ENCODE measurements at regions not wholly inside any gene's neighbourhood (a gene's known extent, or its start where the extent isn't known, plus 50 kb on each side); places are given as distances from the start of the nearest gene placed in this dataset.

DNA sequence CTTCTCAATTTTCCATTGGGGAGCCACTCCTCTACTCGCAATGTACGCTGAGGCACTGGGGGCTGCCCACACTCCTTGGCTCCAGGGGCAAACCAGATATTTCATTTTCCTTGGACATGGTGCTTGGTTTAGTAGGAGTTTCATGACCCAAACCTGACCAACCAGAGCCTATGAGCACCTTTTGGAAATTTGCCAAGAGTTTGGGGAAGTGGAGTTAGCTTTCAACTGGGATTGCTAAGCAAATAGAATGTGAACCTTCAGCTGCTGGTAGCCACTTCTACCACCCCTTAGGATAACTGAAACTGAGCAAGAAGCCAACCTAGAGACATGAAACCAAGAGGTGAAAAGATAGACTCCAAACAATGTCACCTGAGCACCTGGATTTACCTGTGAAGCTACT is 74.9 kb upstream of the COL13A1 start:
- H3K27ac ChIP-seq (ENCODE audit: low read depth, low read length), result no peak overlapping the region
- H3K27me3 ChIP-seq (ENCODE audit: control insufficient read depth, insufficient read depth, low read length), result peaks cover 2% of the 10 kb centered on the region
- no peak overlapping the region for H3K4me3 ChIP-seq (ENCODE audit: low read length)
- no peaks in the 10 kb centered on the region for H3K36me3 ChIP-seq (ENCODE audit: control insufficient read depth, insufficient read depth, low read length)
- H3K4me1 ChIP-seq (ENCODE audit: control insufficient read depth, insufficient read depth, low read length), result no peaks in the 10 kb centered on the region
- no peak overlapping the region for H3K9ac ChIP-seq (ENCODE audit: low read length)

DNA sequence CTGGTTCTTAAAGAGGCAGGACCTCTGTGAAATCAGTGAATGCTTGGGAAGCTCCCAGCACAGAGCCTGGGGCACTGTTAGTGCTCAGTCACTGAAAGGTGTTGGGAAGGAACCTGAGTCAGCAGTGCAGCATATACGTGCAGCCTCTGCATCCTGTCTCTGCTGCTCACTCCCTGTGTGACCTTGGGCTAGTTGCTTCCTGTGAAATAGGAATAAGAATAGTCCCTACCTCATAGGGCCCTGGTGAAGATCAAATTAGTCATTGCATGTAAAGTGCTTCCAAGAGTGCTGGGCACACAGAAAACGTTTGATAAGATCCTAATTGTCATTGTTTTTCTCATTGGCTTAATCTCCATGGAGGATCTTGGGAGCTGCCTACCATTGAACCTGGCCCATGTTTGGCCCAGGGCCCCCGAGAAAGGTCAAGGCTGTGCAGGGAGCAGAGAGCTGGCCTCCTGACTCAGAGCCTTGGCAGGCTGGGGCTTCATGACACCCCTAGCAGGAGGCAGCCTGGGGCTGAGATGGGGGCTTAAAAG is 73.3 kb upstream of the COL13A1 start:
- Histone ChIP-seq H3K27ac (ENCODE audit: low read depth, low read length) (no peak overlapping the region), H3K36me3 (ENCODE audit: control insufficient read depth, insufficient read depth, low read length) (no peaks in the 10 kb centered on the region), H3K4me3 (ENCODE audit: low read length) (no peak overlapping the region), H3K9ac (ENCODE audit: low read length) (no peak overlapping the region), H3K4me1 (ENCODE audit: control insufficient read depth, insufficient read depth, low read length) (no peaks in the 10 kb centered on the region), H3K27me3 (ENCODE audit: control insufficient read depth, insufficient read depth, low read length) (peaks cover 2% of the 10 kb centered on the region)

DNA sequence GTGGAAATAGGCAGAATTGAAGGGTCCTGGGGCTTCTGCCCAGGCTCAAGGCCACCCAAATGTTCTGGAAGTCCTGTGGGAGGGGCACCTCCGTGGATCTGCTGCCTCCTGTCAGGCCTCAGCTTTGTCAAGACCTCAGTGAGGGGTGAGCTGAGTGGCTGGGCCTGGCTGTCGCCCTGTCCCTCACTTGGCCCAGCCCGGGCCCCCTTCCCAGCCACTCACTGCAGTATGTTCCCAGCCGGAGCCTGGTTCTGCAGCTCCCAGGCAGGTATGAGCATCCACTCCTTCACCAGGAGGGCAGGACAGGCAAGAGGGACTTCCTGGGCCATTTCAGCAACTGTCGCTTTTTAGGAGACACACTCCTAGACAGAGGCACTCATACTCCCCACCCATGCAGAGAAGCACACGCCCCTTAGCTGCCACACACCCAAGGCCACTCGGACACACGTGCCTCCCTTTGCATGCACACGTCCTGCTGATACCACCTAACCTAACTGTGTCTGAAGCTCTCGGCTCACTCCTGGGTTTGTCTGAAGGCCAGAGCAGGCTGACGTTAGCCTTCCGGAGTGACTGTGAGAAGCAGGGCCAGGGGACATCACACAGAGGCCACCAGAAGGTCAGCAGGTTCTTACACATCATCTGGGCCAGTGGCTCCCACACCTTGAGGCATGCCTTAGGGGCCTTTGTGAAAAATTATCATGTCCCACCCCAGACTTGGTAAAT is 72.2 kb upstream of the COL13A1 start:
- H3K27me3 ChIP-seq (ENCODE audit: control insufficient read depth, insufficient read depth, low read length), result peaks cover 2% of the 10 kb centered on the region
- H3K4me1 ChIP-seq (ENCODE audit: control insufficient read depth, insufficient read depth, low read length), result no peaks in the 10 kb centered on the region
- no peaks in the 10 kb centered on the region for H3K36me3 ChIP-seq (ENCODE audit: control insufficient read depth, insufficient read depth, low read length)
- H3K4me3 ChIP-seq (ENCODE audit: low read length), result no peak overlapping the region
- H3K27ac ChIP-seq (ENCODE audit: low read depth, low read length), result no peak overlapping the region
- H3K9ac ChIP-seq (ENCODE audit: low read length), result no peak overlapping the region

DNA sequence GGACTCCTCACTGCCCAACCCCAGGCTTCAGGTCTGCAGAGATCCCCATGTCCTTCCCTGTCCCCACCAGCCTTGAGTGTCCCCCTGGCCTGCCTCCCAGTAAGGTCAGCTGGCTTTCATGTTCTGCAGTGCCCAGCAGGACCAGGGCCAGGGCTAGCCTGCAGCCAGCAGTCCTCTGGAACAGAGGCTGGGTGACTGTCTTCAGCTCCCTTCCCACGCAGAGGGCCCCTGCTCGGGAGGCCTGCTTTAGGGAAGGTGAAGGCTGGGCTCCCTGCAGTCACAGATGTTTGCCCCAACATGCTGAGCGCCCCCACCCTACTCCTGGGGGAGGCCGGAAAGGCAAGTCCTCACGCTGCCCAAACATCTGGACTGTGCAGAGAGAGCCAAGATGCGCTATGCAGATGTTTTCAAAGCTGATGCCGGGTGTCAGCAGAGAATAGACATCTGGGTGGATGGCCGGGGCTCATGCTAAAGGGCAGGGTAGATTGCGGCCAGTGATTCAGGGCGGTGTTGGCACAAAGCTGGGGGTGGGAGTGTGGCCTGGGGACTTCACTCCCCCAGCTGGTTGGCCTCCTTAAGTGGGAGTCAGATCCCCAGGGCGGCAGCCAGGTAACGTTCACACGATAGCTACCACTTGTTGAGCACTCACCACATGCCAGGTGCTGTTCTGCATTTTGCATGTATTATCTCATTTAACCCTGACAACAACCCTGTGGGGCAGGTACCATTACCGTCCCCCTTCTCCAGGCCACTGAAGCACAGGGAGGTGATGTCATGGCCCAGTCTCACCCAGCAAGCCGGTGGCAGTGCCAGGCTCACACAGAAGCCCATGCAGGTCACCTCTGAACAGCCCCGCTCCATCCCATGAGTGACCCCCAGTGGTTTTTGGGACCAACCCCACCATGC is 71.2 kb upstream of the COL13A1 start:
- Histone ChIP-seq H3K27me3 (ENCODE audit: control insufficient read depth, insufficient read depth, low read length) (peaks cover 2% of the 10 kb centered on the region), H3K4me3 (ENCODE audit: low read length) (no peak overlapping the region), H3K36me3 (ENCODE audit: control insufficient read depth, insufficient read depth, low read length) (no peaks in the 10 kb centered on the region), H3K27ac (ENCODE audit: low read depth, low read length) (no peak overlapping the region), H3K9ac (ENCODE audit: low read length) (no peak overlapping the region), H3K4me1 (ENCODE audit: control insufficient read depth, insufficient read depth, low read length) (no peaks in the 10 kb centered on the region)

DNA sequence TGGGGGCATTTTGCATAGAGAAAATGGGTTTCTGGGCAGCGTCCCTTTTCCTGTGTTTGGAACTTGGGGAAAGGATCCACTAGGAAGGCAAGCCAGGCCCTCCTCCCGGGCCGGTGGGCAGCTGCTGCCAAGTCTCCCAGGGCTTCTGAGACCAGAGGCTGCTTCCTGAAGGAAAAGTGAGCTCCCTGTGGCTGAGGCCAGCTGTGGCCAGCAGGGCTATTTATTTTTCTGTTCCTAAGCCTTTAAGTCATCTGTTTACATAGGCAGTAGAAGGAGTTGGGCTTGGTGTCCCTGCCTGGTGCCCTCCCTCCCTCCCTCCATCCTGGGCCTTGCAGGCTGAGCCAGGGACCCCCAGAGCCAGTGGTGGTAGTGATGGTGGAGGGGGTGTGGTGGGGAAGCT is 70.5 kb upstream of the COL13A1 start:
- no peaks in the 10 kb centered on the region for H3K4me1 ChIP-seq (ENCODE audit: control insufficient read depth, insufficient read depth, low read length)
- H3K27ac ChIP-seq (ENCODE audit: low read depth, low read length), result no peak overlapping the region
- H3K9ac ChIP-seq (ENCODE audit: low read length), result no peak overlapping the region

DNA sequence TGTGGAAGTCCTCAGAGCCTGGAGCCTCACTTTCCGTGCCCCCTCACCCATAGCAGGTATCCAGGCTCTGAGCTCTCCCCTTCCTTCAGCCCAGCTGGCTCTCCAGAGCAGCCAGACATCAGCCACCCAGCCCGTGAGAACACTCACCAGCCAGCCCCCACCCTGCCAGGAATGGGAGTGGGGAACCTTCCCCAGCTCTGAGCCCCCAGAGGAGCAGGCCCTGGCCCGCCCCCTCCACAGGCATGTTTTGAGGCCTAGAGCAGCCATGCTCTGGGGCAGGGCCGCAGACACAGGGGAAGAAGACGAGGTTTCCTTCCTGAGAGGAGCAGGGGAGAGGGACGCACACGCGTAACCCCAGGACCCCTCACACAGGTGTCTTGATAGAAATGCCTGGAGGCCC is 70.0 kb upstream of the COL13A1 start:
- H3K27ac ChIP-seq (ENCODE audit: low read depth, low read length), result no peak overlapping the region
- no peaks in the 10 kb centered on the region for H3K4me1 ChIP-seq (ENCODE audit: control insufficient read depth, insufficient read depth, low read length)
- no peak overlapping the region for H3K9ac ChIP-seq (ENCODE audit: low read length)
- H3K36me3 ChIP-seq (ENCODE audit: control insufficient read depth, insufficient read depth, low read length), result no peaks in the 10 kb centered on the region
- H3K27me3 ChIP-seq (ENCODE audit: control insufficient read depth, insufficient read depth, low read length), result peaks cover 2% of the 10 kb centered on the region
- no peak overlapping the region for H3K4me3 ChIP-seq (ENCODE audit: low read length)

More for the DNA sequence above, 70.5 kb upstream of the COL13A1 start:
- Histone ChIP-seq H3K36me3 (ENCODE audit: control insufficient read depth, insufficient read depth, low read length) (no peaks in the 10 kb centered on the region), H3K27me3 (ENCODE audit: control insufficient read depth, insufficient read depth, low read length) (peaks cover 2% of the 10 kb centered on the region), H3K4me3 (ENCODE audit: low read length) (no peak overlapping the region)

DNA sequence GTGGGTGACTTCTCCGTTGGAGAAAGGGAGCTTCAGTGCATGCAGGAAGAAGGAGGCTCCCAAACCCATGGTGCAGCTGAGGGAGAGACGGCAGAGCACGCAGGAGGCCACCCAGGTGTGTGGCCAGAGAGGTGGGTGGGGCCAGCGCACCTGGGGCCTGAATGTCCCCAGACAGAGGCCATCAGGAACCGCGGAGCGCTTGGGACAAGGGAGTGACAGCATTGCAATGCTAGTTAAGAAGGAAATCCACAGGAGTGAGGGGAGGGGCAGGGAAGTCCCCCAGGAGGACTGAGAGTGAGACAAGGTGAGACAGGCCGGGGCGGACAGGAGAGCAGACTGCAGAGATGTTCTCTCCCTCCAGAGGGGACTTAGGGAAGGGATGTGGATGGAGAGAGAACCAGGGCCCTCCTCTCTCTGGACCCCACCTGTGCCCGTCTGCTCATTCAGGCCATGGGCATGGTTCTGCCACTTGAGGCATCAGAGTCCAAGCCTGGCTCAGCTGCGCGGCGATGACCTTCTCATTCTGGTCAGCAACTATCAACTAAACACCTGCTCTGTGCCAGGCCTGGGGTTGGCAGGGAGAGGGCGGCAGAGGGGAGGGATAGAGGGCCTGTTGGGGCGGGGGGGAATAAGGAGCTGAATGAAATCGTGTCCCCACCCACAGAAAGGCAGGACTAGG is 69.4 kb upstream of the COL13A1 start:
- H3K27ac ChIP-seq (ENCODE audit: low read depth, low read length), result no peak overlapping the region
- no peaks in the 10 kb centered on the region for H3K4me1 ChIP-seq (ENCODE audit: control insufficient read depth, insufficient read depth, low read length)
- H3K27me3 ChIP-seq (ENCODE audit: control insufficient read depth, insufficient read depth, low read length), result no peaks in the 10 kb centered on the region

DNA sequence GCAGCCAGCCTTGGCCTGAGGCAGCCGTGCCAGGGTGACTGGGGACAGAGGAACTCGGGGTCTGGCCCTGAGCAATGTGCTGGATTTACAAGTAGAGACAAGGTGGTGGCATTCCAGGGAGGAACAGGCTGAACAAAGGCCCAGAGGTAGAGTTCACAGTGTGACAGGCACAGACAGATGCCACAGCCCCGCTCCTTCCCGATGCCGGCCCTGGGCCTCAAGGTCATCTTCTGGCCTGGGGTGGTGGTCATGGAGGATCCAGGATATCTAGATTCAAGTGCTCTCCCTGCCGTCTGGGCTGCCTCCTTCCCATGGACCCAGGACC is 68.9 kb upstream of the COL13A1 start:
- no peak overlapping the region for H3K9ac ChIP-seq (ENCODE audit: low read length)
- H3K27me3 ChIP-seq (ENCODE audit: control insufficient read depth, insufficient read depth, low read length), result no peaks in the 10 kb centered on the region
- H3K4me3 ChIP-seq (ENCODE audit: low read length), result no peak overlapping the region
- no peak overlapping the region for H3K27ac ChIP-seq (ENCODE audit: low read depth, low read length)
- H3K4me1 ChIP-seq (ENCODE audit: control insufficient read depth, insufficient read depth, low read length), result no peaks in the 10 kb centered on the region
- H3K36me3 ChIP-seq (ENCODE audit: control insufficient read depth, insufficient read depth, low read length), result no peaks in the 10 kb centered on the region

More for the DNA sequence above, 69.4 kb upstream of the COL13A1 start:
- H3K36me3 ChIP-seq (ENCODE audit: control insufficient read depth, insufficient read depth, low read length), result no peaks in the 10 kb centered on the region
- no peak overlapping the region for H3K9ac ChIP-seq (ENCODE audit: low read length)
- H3K4me3 ChIP-seq (ENCODE audit: low read length), result no peak overlapping the region

DNA sequence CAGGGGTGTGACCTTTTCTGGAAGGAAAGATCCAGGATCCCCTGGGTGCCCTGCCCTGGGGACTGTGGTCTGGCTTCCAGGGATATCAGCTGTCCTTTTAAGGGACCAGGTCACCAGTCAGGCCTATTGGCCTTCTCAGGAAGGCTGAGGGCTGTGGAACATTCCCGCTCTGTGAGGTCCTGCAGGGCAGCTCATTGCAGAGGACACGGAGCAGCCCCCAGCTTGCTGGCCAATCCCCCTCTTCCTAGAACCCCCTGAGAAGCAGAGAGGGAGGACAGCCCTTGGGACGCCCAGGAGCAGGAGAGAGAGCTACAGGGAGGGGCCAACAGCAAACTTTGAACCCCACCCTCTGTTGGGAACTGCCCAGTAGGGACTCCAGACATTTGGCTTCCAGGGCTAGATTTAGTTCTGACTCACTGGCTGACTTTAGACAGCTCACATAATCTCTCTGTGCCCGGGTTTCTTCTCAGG is 67.9 kb upstream of the COL13A1 start:
- H3K27ac ChIP-seq (ENCODE audit: low read depth, low read length), result no peak overlapping the region
- no peaks in the 10 kb centered on the region for H3K27me3 ChIP-seq (ENCODE audit: control insufficient read depth, insufficient read depth, low read length)
- H3K4me3 ChIP-seq (ENCODE audit: low read length), result no peak overlapping the region
- H3K9ac ChIP-seq (ENCODE audit: low read length), result no peak overlapping the region
- H3K4me1 ChIP-seq (ENCODE audit: control insufficient read depth, insufficient read depth, low read length), result no peaks in the 10 kb centered on the region
- H3K36me3 ChIP-seq (ENCODE audit: control insufficient read depth, insufficient read depth, low read length), result no peaks in the 10 kb centered on the region

DNA sequence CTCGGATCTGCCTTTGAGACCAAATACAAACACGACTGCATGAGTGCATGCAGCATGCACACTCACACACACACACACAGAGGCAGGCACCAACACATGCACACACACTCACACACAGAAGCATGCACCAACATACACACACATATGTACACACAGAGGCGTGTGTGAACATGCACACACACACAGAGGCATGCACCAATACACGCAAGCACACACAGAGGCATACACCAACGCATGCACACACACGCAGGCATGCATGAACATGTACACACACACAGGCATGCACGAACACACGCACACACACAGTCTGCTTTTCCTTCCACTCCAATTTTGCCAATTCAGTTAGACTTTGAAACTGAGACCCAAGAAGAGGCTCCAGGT is 67.3 kb upstream of the COL13A1 start:
- Histone ChIP-seq H3K4me1 (ENCODE audit: control insufficient read depth, insufficient read depth, low read length) (no peaks in the 10 kb centered on the region), H3K27me3 (ENCODE audit: control insufficient read depth, insufficient read depth, low read length) (no peaks in the 10 kb centered on the region), H3K27ac (ENCODE audit: low read depth, low read length) (no peak overlapping the region), H3K9ac (ENCODE audit: low read length) (no peak overlapping the region), H3K36me3 (ENCODE audit: control insufficient read depth, insufficient read depth, low read length) (no peaks in the 10 kb centered on the region), H3K4me3 (ENCODE audit: low read length) (no peak overlapping the region)

DNA sequence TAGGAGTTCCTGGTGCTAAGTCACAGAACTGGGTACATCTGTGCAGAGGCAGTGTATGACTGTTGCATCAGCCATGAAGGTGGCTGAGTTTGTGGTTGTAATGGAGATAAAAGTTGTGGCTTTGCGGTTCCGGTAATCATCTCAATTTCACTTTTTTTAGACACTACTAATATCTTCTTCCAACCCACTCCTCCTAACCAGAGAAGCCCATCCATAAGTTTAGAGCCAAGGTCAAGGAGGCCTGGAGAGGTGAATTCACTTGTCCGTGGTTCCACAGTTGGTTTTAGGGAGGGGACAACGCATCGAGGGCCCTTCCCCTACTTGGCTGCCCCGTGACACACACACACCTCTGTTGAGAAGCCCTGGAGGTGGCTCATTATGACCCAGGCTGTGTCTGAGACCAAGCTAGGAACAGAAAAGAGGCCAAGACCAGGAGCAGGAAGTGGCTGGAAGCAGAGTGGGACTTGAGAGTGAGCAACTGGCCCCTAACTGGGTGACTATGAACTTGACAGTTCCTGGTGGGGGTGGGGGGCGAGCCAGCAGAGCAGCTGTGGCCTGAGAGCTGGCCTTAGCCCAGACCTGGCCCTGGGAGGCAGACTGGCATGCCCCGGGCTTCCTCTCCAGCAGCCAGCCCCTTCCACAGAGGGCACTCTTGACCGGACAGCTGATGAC is 66.8 kb upstream of the COL13A1 start:
- no peak overlapping the region for H3K4me3 ChIP-seq (ENCODE audit: low read length)
- H3K27me3 ChIP-seq (ENCODE audit: control insufficient read depth, insufficient read depth, low read length), result no peaks in the 10 kb centered on the region
- H3K36me3 ChIP-seq (ENCODE audit: control insufficient read depth, insufficient read depth, low read length), result no peaks in the 10 kb centered on the region
- H3K27ac ChIP-seq (ENCODE audit: low read depth, low read length), result no peak overlapping the region
- H3K9ac ChIP-seq (ENCODE audit: low read length), result no peak overlapping the region
- no peaks in the 10 kb centered on the region for H3K4me1 ChIP-seq (ENCODE audit: control insufficient read depth, insufficient read depth, low read length)

Measured in rectal smooth muscle tissue (tissue), 1 donor.